ENCODE measurements at regions not wholly inside any gene's neighbourhood (a gene's known extent, or its start where the extent isn't known, plus 50 kb on each side); places are given as distances from the start of the nearest gene placed in this dataset.
"Not testable (repeated sequence)": the region's sequence is repeated elsewhere in the genome, so short reads cannot be mapped to it uniquely, and the experiment has no call there.

GRCh38 chr17:21470422-21470821 lies 94.3 kb downstream of the KCNJ12 start:
- not testable (repeated sequence) for FAIRE-seq

GRCh38 chr17:21470861-21471260 lies 94.7 kb downstream of the KCNJ12 start:
- no peak for FAIRE-seq

GRCh38 chr17:21474815-21475214 lies 98.7 kb downstream of the KCNJ12 start:
- FAIRE-seq, result no peak

GRCh38 chr17:21475571-21475970 lies 99.4 kb downstream of the KCNJ12 start:
- no peak for FAIRE-seq

GRCh38 chr17:21476867-21477266 lies 100.7 kb downstream of the KCNJ12 start:
- FAIRE-seq, result no peak

- no peak for FAIRE-seq
Observed at GRCh38 chr17:21482189-21482865, 106.2 kb downstream of the KCNJ12 start.

GRCh38 chr17:21488043-21488442 lies 111.9 kb downstream of the KCNJ12 start:
- FAIRE-seq, result not testable (repeated sequence)

GRCh38 chr17:21493993-21494392 lies 117.8 kb downstream of the KCNJ12 start:
- no peak for FAIRE-seq

- FAIRE-seq, result no peak
Observed at GRCh38 chr17:21495281-21495680, 119.1 kb downstream of the KCNJ12 start.

GRCh38 chr17:21500064-21500463 lies 123.9 kb downstream of the KCNJ12 start:
- FAIRE-seq, result no peak

GRCh38 chr17:21501927-21502700 lies 126.0 kb downstream of the KCNJ12 start:
- FAIRE-seq, result not testable (repeated sequence)

GRCh38 chr17:21505819-21506815 lies 130.0 kb downstream of the KCNJ12 start:
- FAIRE-seq, result no peak

- FAIRE-seq, result not testable (repeated sequence)
Observed at GRCh38 chr17:21507806-21508205, 131.6 kb downstream of the KCNJ12 start.

- no peak for FAIRE-seq
Observed at GRCh38 chr17:21508211-21508610, 132.1 kb downstream of the KCNJ12 start.

GRCh38 chr17:21509356-21509755 lies 133.2 kb downstream of the KCNJ12 start:
- not testable (repeated sequence) for FAIRE-seq

- no peak for FAIRE-seq
Observed at GRCh38 chr17:21510686-21511362, 134.7 kb downstream of the KCNJ12 start.

- no peak for FAIRE-seq
Observed at GRCh38 chr17:21511363-21512195, 135.4 kb downstream of the KCNJ12 start.

- peak; percentile 3 for FAIRE-seq
Observed at GRCh38 chr17:21512307-21513011, 136.3 kb downstream of the KCNJ12 start.

- peak; percentile 88 for FAIRE-seq
Observed at GRCh38 chr17:21513012-21513570, 136.9 kb downstream of the KCNJ12 start.

- FAIRE-seq, result not testable (repeated sequence)
Observed at GRCh38 chr17:21514567-21514966, 138.4 kb downstream of the KCNJ12 start.

Data from A204.1 (cell line).